GM23338 (cell line): ENCODE measurements at regions not wholly inside any gene's neighbourhood (a gene's known extent, or its start where the extent isn't known, plus 50 kb on each side); places are given as distances from the start of the nearest gene placed in this dataset.

Experiments
- ATAC-seq: fragments of 200-7000 bp; cut with Tn5 transposase; 3 replicates; pipeline ENCODE4 v1.9.1; 2020
- DNase-seq: peaks from one replicate; pipeline ENCODE4 v3.0.0-alpha.2; 2015; ENCODE audit warnings: low spot score
- H2AFZ ChIP-seq: fragments of 200-600 bp; sonication (generic); 2 replicates; pipeline ENCODE4 v1.8.0; 2016; ENCODE audit warnings: antibody characterized with exemption, mild to moderate bottlenecking, moderate library complexity
- H3F3A ChIP-seq: fragments of 200-600 bp; sonication (generic); replicated peaks from 2 replicates; pipeline ENCODE4 v1.8.0; 2017; ENCODE audit warnings: antibody characterized with exemption, mixed run types, low read depth
- H3K27ac ChIP-seq: fragments of 200-600 bp; sonication (generic); 2 replicates; pipeline ENCODE4 v1.6.1; 2016; ENCODE audit warnings: low read depth
- H3K27me3 ChIP-seq: fragments of 200-600 bp; sonication (generic); 2 replicates; pipeline ENCODE4 v1.8.0; 2016; ENCODE audit warnings: mild to moderate bottlenecking, mixed run types, moderate library complexity; ENCODE audit not compliant: insufficient read depth
- H3K36me3 ChIP-seq: fragments of 200-600 bp; sonication (generic); 2 replicates; pipeline ENCODE4 v1.8.0; 2016; ENCODE audit warnings: mild to moderate bottlenecking; ENCODE audit not compliant: insufficient read depth
- H3K4me1 ChIP-seq: fragments of 200-600 bp; sonication (generic); 2 replicates; pipeline ENCODE4 v1.8.0; 2016; ENCODE audit warnings: mild to moderate bottlenecking, moderate library complexity; ENCODE audit not compliant: insufficient read depth
- H3K4me2 ChIP-seq: fragments of 200-600 bp; sonication (generic); 2 replicates; pipeline ENCODE4 v1.7.1; 2017; ENCODE audit warnings: mixed run types
- H3K4me3 ChIP-seq: fragments of 200-600 bp; sonication (generic); 2 replicates; pipeline ENCODE4 v1.6.1; 2016; ENCODE audit warnings: mixed run types
- H3K79me2 ChIP-seq: fragments of 200-600 bp; sonication (generic); replicated peaks from 2 replicates; pipeline ENCODE4 v1.8.0; 2017; ENCODE audit warnings: mild to moderate bottlenecking; ENCODE audit not compliant: insufficient read depth
- H3K9me2 ChIP-seq: fragments of 200-600 bp; sonication (generic); 2 replicates; pipeline ENCODE4 v1.8.0; 2017; ENCODE audit not compliant: insufficient read depth
- H4K20me1 ChIP-seq: fragments of 200-600 bp; sonication (generic); replicated peaks from 2 replicates; pipeline ENCODE4 v1.8.0; 2017; ENCODE audit warnings: mild to moderate bottlenecking; ENCODE audit not compliant: insufficient read depth
- H3K27ac Mint-ChIP-seq: 2 replicates; pipeline ENCODE4 v1.8.0; 2020; ENCODE audit warnings: inconsistent platforms, mild to moderate bottlenecking, moderate library complexity, mixed read lengths
- H3K27me3 Mint-ChIP-seq: 3 replicates; pipeline ENCODE4 v1.8.0; 2022; ENCODE audit warnings: low read depth, mild to moderate bottlenecking, moderate library complexity, mixed read lengths, inconsistent platforms; ENCODE audit not compliant: insufficient read depth, poor library complexity
- H3K36me3 Mint-ChIP-seq: 3 replicates; pipeline ENCODE4 v1.8.0; 2021; ENCODE audit warnings: low read depth, mild to moderate bottlenecking, inconsistent platforms, moderate library complexity, mixed read lengths
- H3K4me1 Mint-ChIP-seq: 3 replicates; pipeline ENCODE4 v1.8.0; 2020; ENCODE audit warnings: mild to moderate bottlenecking, inconsistent platforms, mixed read lengths
- H3K4me3 Mint-ChIP-seq: 3 replicates; pipeline ENCODE4 v1.8.0; 2021; ENCODE audit warnings: moderate library complexity, mild to moderate bottlenecking, inconsistent platforms, mixed read lengths
- H3K9me3 Mint-ChIP-seq: 3 replicates; pipeline ENCODE4 v1.8.0; 2020; ENCODE audit warnings: moderate library complexity, mild to moderate bottlenecking, inconsistent platforms, mixed read lengths
- CREB1 ChIP-seq: fragments of 250-450 bp; sonication (Bioruptor Pico); IDR thresholded peaks from 2 replicates; pipeline ENCODE4 v1.5.0; 2020; ENCODE audit warnings: low read depth, mild to moderate bottlenecking, moderate library complexity
- ETS1 ChIP-seq: IDR thresholded peaks from 2 replicates; pipeline ENCODE4 v1.6.1; 2016; ENCODE audit warnings: antibody characterized with exemption
- EZH2 ChIP-seq: fragments of 200-600 bp; sonication (generic); IDR thresholded peaks from one replicate; pipeline ENCODE4 v1.8.0; 2017; ENCODE audit warnings: antibody characterized with exemption, mild to moderate bottlenecking, low read depth; ENCODE audit not compliant: unreplicated experiment
- JUNB ChIP-seq: IDR thresholded peaks from one replicate; pipeline ENCODE4 v1.6.1; 2016; ENCODE audit warnings: antibody characterized with exemption; ENCODE audit not compliant: unreplicated experiment
- NANOG ChIP-seq: IDR thresholded peaks from 2 replicates; pipeline ENCODE4 v1.6.1; 2016; ENCODE audit warnings: antibody characterized with exemption, borderline replicate concordance
- POLR2AphosphoS5 ChIP-seq: IDR thresholded peaks from 2 replicates; pipeline ENCODE4 v1.6.1; 2016; ENCODE audit warnings: antibody characterized with exemption, low read depth
- REST ChIP-seq: IDR thresholded peaks from one replicate; pipeline ENCODE4 v1.6.1; 2018; ENCODE audit warnings: antibody characterized with exemption; ENCODE audit not compliant: unreplicated experiment

GRCh38 chr6:6509284-6509683 is 79.2 kb upstream of the LY86 start:
- H3K36me3 ChIP-seq, result no peaks in the 10 kb centered on the region
- ATAC-seq (no peak), DNase-seq (no peak)
- H3K4me3 ChIP-seq, result no peak overlapping the region
- no peaks in the 10 kb centered on the region for H3K27me3 ChIP-seq
- Mint-ChIP-seq H3K27ac (no peak overlapping the region), H3K27me3 (no peaks in the 10 kb centered on the region), H3K4me3 (no peak overlapping the region), H3K9me3 (no peaks in the 10 kb centered on the region; the same call in 2 of the 3 replicates), H3K4me1 (no peaks in the 10 kb centered on the region), H3K36me3 (no peaks in the 10 kb centered on the region)
- H3F3A ChIP-seq, result no peaks in the 10 kb centered on the region
- TF ChIP-seq REST, result no peak
- TF ChIP-seq NANOG, result no peak
- H3K4me1 ChIP-seq, result no peaks in the 10 kb centered on the region
- H3K4me2 ChIP-seq, result no peak overlapping the region
- H3K27ac ChIP-seq, result no peak overlapping the region
- no peaks in the 10 kb centered on the region for H4K20me1 ChIP-seq
- H3K9me2 ChIP-seq, result peaks cover 4% of the 10 kb centered on the region; the same call in 1 of the 2 replicates
- H3K79me2 ChIP-seq, result no peaks in the 10 kb centered on the region
- H2AFZ ChIP-seq, result no peak overlapping the region

- H3F3A ChIP-seq, result no peaks in the 10 kb centered on the region
- H3K36me3 ChIP-seq, result no peaks in the 10 kb centered on the region
- no peak overlapping the region for H2AFZ ChIP-seq
- H3K4me3 ChIP-seq, result no peak overlapping the region
- no peaks in the 10 kb centered on the region for H3K79me2 ChIP-seq
- no peak overlapping the region; the same call in 1 of the 2 replicates for H3K27ac Mint-ChIP-seq
- DNase-seq (no peak), ATAC-seq (no peak)
- H3K4me1 Mint-ChIP-seq, result no peaks in the 10 kb centered on the region
- H3K9me3 Mint-ChIP-seq, result no peaks in the 10 kb centered on the region; the same call in 2 of the 3 replicates
- H3K4me3 Mint-ChIP-seq, result no peak overlapping the region
- H4K20me1 ChIP-seq, result no peaks in the 10 kb centered on the region
- no peaks in the 10 kb centered on the region for H3K36me3 Mint-ChIP-seq
- no peaks in the 10 kb centered on the region for H3K4me1 ChIP-seq
- no peak for TF ChIP-seq CREB1 (CRISPR knock-in tag)
- TF ChIP-seq NANOG, result no peak
- no peaks in the 10 kb centered on the region for H3K27me3 ChIP-seq
- H3K4me2 ChIP-seq, result no peak overlapping the region
- H3K27me3 Mint-ChIP-seq, result no peaks in the 10 kb centered on the region
- H3K27ac ChIP-seq, result no peak overlapping the region
- peaks cover 10% of the 10 kb centered on the region; the same call in 1 of the 2 replicates for H3K9me2 ChIP-seq
Measured at GRCh38 chr6:6512711-6513110, 75.8 kb upstream of the LY86 start.

- Mint-ChIP-seq H3K27ac (no peak overlapping the region), H3K27me3 (peaks cover 2% of the 10 kb centered on the region), H3K36me3 (no peaks in the 10 kb centered on the region), H3K4me3 (no peak overlapping the region), H3K4me1 (peaks cover under 1% of the 10 kb centered on the region; the same call in 1 of the 3 replicates), H3K9me3 (peaks cover under 1% of the 10 kb centered on the region; the same call in 1 of the 3 replicates)
- ATAC-seq (no peak), DNase-seq (no peak)
- Histone ChIP-seq H3K4me1 (no peaks in the 10 kb centered on the region), H3K9me2 (peaks cover 19% of the 10 kb centered on the region; the same call in 1 of the 2 replicates), H3K4me3 (no peak overlapping the region), H4K20me1 (no peaks in the 10 kb centered on the region), H2AFZ (no peak overlapping the region), H3K4me2 (no peak overlapping the region), H3F3A (no peaks in the 10 kb centered on the region), H3K27ac (no peak overlapping the region), H3K79me2 (no peaks in the 10 kb centered on the region), H3K27me3 (no peaks in the 10 kb centered on the region), H3K36me3 (no peaks in the 10 kb centered on the region)
- no peak for TF ChIP-seq EZH2
- no peak for TF ChIP-seq ETS1
- TF ChIP-seq JUNB, result no peak
- no peak for TF ChIP-seq POLR2AphosphoS5
Measured at GRCh38 chr6:6515691-6516607, 72.6 kb upstream of the LY86 start.
